GM12878 (cell line): ENCODE measurements at regions not wholly inside any gene's neighbourhood (a gene's known extent, or its start where the extent isn't known, plus 50 kb on each side); places are given as distances from the start of the nearest gene placed in this dataset.

Source experiments
- ATAC-seq: fragments of 200-7000 bp; cut with Tn5 transposase; 3 replicates; pipeline ENCODE4 v1.9.1; 2020; ENCODE audit warnings: mild to moderate bottlenecking, moderate library complexity
- BruUV-seq: library from RNA; stranded (reverse); fragments of 400-500 nt; replicated peaks from 2 replicates; lab custom pipeline; 2021; lab: Mats Ljungman, UMichigan
- CTCF ChIA-PET: fragments of 300-600 bp; sonication (Branson Sonifier 250); formaldehyde crosslinking; extraction: SDS; loops from one replicate; lab custom pipeline; 2021; ENCODE audit warnings: inconsistent platforms; lab: Yijun Ruan, JAX
- POLR2A ChIA-PET: fragments of 350-600 bp; formaldehyde crosslinking; extraction: SDS; loops from one replicate; lab custom pipeline; 2021; ENCODE audit warnings: inconsistent platforms; lab: Charles Lee
- RAD21 ChIA-PET: fragments of 300-600 bp; sonication (Branson Sonifier 250); formaldehyde crosslinking; loops from one replicate; lab custom pipeline; 2023; ENCODE audit warnings: antibody characterized with exemption; ENCODE audit not compliant: unreplicated experiment; lab: Charles Lee
- SMC1A ChIA-PET: fragments of 300-600 bp; sonication (Branson Sonifier 250); formaldehyde crosslinking; loops from one replicate; lab custom pipeline; 2023; ENCODE audit not compliant: unreplicated experiment, uncharacterized antibody; lab: Charles Lee
- DNase-seq: peaks from one replicate; pipeline ENCODE4 v3.0.0-alpha.2; 2011; ENCODE audit warnings: low read depth, low spot score
- FAIRE-seq: peaks from 3 replicates; lab custom pipeline; 2011; peaks lifted over from hg19 to GRCh38; lab: Jason Lieb, UNC
- H2AFZ ChIP-seq: 2 replicates; pipeline ENCODE4 v1.6.0; 2011; ENCODE audit warnings: low read depth, low read length, control low read depth; ENCODE audit not compliant: control insufficient read depth
- H3K27ac ChIP-seq: 2 replicates; pipeline ENCODE4 v1.5.1; 2011; ENCODE audit warnings: control low read depth; ENCODE audit not compliant: control insufficient read depth, insufficient read depth
- H3K27me3 ChIP-seq, 2 experiments: replicated peaks in 1 of 2; 2 replicates each; pipeline versions ENCODE4 v1.6.0 to v1.6.1; 2011; ENCODE audit warnings: low read length in 1 of 2; ENCODE audit not compliant: control insufficient read depth in 2 of 2, insufficient read depth in 2 of 2
- H3K36me3 ChIP-seq, 2 experiments: 2 replicates each; pipeline ENCODE4 v1.5.1; 2011; ENCODE audit warnings: low read length in 1 of 2; ENCODE audit not compliant: control insufficient read depth in 2 of 2, insufficient read depth in 2 of 2
- H3K4me1 ChIP-seq: 2 replicates; pipeline ENCODE4 v1.6.1; 2011; ENCODE audit warnings: mild to moderate bottlenecking, low read length, moderate library complexity, mixed read lengths; ENCODE audit not compliant: control insufficient read depth, insufficient read depth
- H3K4me2 ChIP-seq: 2 replicates; pipeline ENCODE4 v1.6.0; 2011; ENCODE audit warnings: control low read depth; ENCODE audit not compliant: control insufficient read depth, insufficient read depth
- H3K4me3 ChIP-seq: fragments of 200-600 bp; sonication (generic); 2 replicates; pipeline ENCODE4 v1.5.1; 2016
- H3K79me2 ChIP-seq: 2 replicates; pipeline ENCODE4 v1.6.0; 2011; ENCODE audit warnings: low read length; ENCODE audit not compliant: control insufficient read depth, insufficient read depth
- H3K9ac ChIP-seq: 2 replicates; pipeline ENCODE4 v1.8.0; 2011; ENCODE audit warnings: low read length, control low read depth, mixed read lengths; ENCODE audit not compliant: control insufficient read depth, insufficient read depth
- H3K9me3 ChIP-seq: replicated peaks from 3 replicates; pipeline ENCODE4 v1.5.1; 2011; ENCODE audit warnings: mild to moderate bottlenecking, low read length; ENCODE audit not compliant: control insufficient read depth, insufficient read depth
- H4K20me1 ChIP-seq: 2 replicates; pipeline ENCODE4 v1.6.0; 2011; ENCODE audit not compliant: control insufficient read depth, insufficient read depth
- CHD1 ChIP-seq: IDR thresholded peaks from 2 replicates; pipeline ENCODE4 v1.6.1; 2012; ENCODE audit warnings: low read depth, low read length, improper control_type of control experiment
- CHD2 ChIP-seq: IDR thresholded peaks from 2 replicates; pipeline ENCODE4 v1.6.1; 2011; ENCODE audit warnings: low read depth, low read length, improper control_type of control experiment, borderline replicate concordance
- GATAD2B ChIP-seq: fragments of 450-650 bp; conservative IDR thresholded peaks from 2 replicates; pipeline ENCODE4 v1.6.1; 2017; ENCODE audit warnings: low read depth, mild to moderate bottlenecking, moderate library complexity
- HDGF ChIP-seq: fragments of 450-650 bp; IDR thresholded peaks from 2 replicates; pipeline ENCODE4 v1.6.1; 2016; ENCODE audit warnings: antibody characterized with exemption
- MTA2 ChIP-seq: fragments of 450-650 bp; IDR thresholded peaks from 2 replicates; pipeline ENCODE4 v1.6.1; 2016; ENCODE audit warnings: low read depth, mild to moderate bottlenecking, moderate library complexity
- SP1 ChIP-seq: IDR thresholded peaks from one replicate; pipeline ENCODE4 v1.6.1; 2011; ENCODE audit warnings: low read depth, low read length
- YY1 ChIP-seq: IDR thresholded peaks from 2 replicates; pipeline ENCODE4 v1.6.1; 2011; ENCODE audit warnings: low read depth, mild to moderate bottlenecking, low read length
- ZBED1 ChIP-seq: IDR thresholded peaks from 2 replicates; pipeline ENCODE4 v1.6.1; 2016; ENCODE audit warnings: borderline replicate concordance
- ZNF24 ChIP-seq: fragments of 450-650 bp; IDR thresholded peaks from 2 replicates; pipeline ENCODE4 v1.6.1; 2017; ENCODE audit warnings: antibody characterized with exemption, mild to moderate bottlenecking
- ZNF622 ChIP-seq: fragments of 450-650 bp; IDR thresholded peaks from 2 replicates; pipeline ENCODE4 v1.6.1; 2017; ENCODE audit warnings: mild to moderate bottlenecking, inconsistent platforms
- WGBS: methylation state at CpG from one replicate; pipeline ENCODE4 v1.1.6; 2016; ENCODE audit warnings: low lambda C conversion rate; ENCODE audit not compliant: insufficient replicate concordance, insufficient coverage; ENCODE audit errors: missing lambda C conversion rate; 5-methylcytosine and 5-hydroxymethylcytosine counted together
- in situ Hi-C: fragments of 300-500 bp; cut with MboI; formaldehyde crosslinking; loops from 9 replicates; pipeline ENCODE4 v1.14.3; 2018; ENCODE audit warnings: mixed read lengths
- intact Hi-C: fragments of 100-400 bp; cut with micrococcal nuclease; formaldehyde crosslinking; loops from one replicate; pipeline ENCODE4 v1.14.2; 2022; ENCODE audit not compliant: unreplicated experiment
- TF ChIP-seq, protein P1 (sequence below): fragments of 450-650 bp; formaldehyde crosslinking; IDR thresholded peaks from 2 replicates; pipeline ENCODE4 v1.4.0; 2022; ENCODE audit warnings: mild to moderate bottlenecking, moderate library complexity
- TF ChIP-seq, protein P2 (sequence below): IDR thresholded peaks from 2 replicates; pipeline ENCODE4 v1.6.1; 2011; ENCODE audit warnings: low read depth, low read length, improper control_type of control experiment, borderline replicate concordance
- TF ChIP-seq, protein P3 (sequence below): fragments of 450-650 bp; IDR thresholded peaks from 2 replicates; pipeline ENCODE4 v1.6.1; 2016; ENCODE audit warnings: mild to moderate bottlenecking

DNA sequence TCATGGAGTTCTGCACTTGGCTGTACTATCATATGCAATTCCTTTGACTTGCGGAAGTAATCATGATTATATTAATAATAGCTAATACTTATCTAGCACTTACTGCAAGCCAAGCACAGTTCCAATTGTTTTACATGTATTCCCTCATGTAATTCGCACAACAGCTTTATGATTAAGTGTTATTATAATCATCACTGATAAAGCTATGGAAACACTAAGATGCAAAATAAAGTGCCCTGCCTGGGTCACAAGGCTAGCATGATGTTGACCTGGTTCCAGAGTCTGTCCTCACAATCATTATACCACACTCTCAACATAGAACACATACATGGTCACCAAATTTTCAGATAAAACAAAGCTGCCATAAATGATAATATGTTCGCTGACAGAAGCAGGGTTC, 234.6 kb downstream of the FMR1NB start:
- POLR2A ChIA-PET, result no interaction called here
- no peak for ATAC-seq
- H2AFZ ChIP-seq, result no peak overlapping the region
- no TSS peak for BruUV-seq
- no peaks in the 10 kb centered on the region for H3K36me3 ChIP-seq
- TF ChIP-seq, protein P1, sequence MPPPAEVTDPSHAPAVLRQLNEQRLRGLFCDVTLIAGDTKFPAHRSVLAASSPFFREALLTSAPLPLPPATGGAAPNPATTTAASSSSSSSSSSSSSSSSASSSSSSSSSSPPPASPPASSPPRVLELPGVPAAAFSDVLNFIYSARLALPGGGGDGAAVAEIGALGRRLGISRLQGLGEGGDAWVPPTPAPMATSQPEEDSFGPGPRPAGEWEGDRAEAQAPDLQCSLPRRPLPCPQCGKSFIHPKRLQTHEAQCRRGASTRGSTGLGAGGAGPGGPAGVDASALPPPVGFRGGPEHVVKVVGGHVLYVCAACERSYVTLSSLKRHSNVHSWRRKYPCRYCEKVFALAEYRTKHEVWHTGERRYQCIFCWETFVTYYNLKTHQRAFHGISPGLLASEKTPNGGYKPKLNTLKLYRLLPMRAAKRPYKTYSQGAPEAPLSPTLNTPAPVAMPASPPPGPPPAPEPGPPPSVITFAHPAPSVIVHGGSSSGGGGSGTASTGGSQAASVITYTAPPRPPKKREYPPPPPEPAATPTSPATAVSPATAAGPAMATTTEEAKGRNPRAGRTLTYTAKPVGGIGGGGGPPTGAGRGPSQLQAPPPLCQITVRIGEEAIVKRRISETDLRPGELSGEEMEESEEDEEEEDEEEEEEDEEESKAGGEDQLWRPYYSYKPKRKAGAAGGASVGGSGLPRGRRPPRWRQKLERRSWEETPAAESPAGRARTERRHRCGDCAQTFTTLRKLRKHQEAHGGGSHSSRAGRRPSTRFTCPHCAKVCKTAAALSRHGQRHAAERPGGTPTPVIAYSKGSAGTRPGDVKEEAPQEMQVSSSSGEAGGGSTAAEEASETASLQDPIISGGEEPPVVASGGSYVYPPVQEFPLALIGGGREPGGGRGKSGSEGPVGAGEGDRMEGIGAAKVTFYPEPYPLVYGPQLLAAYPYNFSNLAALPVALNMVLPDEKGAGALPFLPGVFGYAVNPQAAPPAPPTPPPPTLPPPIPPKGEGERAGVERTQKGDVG, result no peak
- TF ChIP-seq ZBED1, result no peak
- intact Hi-C loops (no loop called here), in situ Hi-C loops (no loop called here)
- H3K9ac ChIP-seq, result no peak overlapping the region
- no peak overlapping the region for H3K4me2 ChIP-seq
- SMC1A ChIA-PET, result no interaction called here
- WGBS, result 17% methylated on average over 3 of the region's 3 CpGs
- no peak for DNase-seq
- H3K4me1 ChIP-seq, result no peaks in the 10 kb centered on the region
- H3K79me2 ChIP-seq, result no peaks in the 10 kb centered on the region
- RAD21 ChIA-PET, result no interaction called here
- H3K4me3 ChIP-seq, result no peak overlapping the region
- no peaks in the 10 kb centered on the region for H3K9me3 ChIP-seq
- CTCF ChIA-PET, result no interaction called here
- no peak for FAIRE-seq
- H3K27me3 ChIP-seq, result no peaks in the 10 kb centered on the region
- H4K20me1 ChIP-seq, result no peaks in the 10 kb centered on the region
- no peak overlapping the region for H3K27ac ChIP-seq

DNA sequence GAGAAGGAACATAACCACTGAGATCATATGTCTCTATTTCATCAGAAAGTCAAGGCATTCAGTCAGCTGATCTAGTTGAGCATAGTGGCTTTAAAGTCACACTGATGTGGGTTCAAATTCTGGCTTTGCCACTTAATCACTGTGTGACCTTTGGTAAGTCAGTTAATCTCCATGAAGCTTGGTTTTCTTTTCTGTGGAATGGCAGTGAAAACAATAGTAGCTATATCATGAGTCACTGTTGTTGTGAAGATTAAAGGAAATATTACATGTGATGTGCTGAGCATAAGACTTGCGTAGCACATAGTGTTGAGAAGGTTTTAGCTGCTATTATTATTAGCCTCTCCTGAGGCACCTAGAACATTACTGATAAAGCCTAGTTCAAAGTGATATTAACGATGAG, 242.2 kb downstream of the FMR1NB start:
- CTCF ChIA-PET, result no interaction called here
- TF ChIP-seq CHD1 (no peak), MTA2 (no peak), ZNF622 (no peak), HDGF (no peak), SP1 (no peak), CHD2 (no peak), YY1 (no peak), GATAD2B (no peak), ZNF24 (no peak)
- TF ChIP-seq, protein P2, sequence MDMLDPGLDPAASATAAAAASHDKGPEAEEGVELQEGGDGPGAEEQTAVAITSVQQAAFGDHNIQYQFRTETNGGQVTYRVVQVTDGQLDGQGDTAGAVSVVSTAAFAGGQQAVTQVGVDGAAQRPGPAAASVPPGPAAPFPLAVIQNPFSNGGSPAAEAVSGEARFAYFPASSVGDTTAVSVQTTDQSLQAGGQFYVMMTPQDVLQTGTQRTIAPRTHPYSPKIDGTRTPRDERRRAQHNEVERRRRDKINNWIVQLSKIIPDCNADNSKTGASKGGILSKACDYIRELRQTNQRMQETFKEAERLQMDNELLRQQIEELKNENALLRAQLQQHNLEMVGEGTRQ, result no peak
- TF ChIP-seq, protein P3, sequence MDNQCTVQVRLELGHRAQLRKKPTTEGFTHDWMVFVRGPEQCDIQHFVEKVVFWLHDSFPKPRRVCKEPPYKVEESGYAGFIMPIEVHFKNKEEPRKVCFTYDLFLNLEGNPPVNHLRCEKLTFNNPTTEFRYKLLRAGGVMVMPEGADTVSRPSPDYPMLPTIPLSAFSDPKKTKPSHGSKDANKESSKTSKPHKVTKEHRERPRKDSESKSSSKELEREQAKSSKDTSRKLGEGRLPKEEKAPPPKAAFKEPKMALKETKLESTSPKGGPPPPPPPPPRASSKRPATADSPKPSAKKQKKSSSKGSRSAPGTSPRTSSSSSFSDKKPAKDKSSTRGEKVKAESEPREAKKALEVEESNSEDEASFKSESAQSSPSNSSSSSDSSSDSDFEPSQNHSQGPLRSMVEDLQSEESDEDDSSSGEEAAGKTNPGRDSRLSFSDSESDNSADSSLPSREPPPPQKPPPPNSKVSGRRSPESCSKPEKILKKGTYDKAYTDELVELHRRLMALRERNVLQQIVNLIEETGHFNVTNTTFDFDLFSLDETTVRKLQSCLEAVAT, result no peak

More for the DNA sequence above, 242.2 kb downstream of the FMR1NB start:
- ChIA-PET POLR2A (no interaction called here), RAD21 (no interaction called here), SMC1A (interaction anchor here (0.6 kb wide), 1 partner anchor 1317 kb away, joined by 3 read pairs; no protein-coding TSS in a partner anchor)
- DNase-seq (no peak), ATAC-seq (no peak), FAIRE-seq (no peak)
- no peak overlapping the region for H3K4me3 ChIP-seq
- in situ Hi-C loops, result no loop called here
- no peak overlapping the region for H2AFZ ChIP-seq
- no peak overlapping the region for H3K27ac ChIP-seq
- no peaks in the 10 kb centered on the region for H3K36me3 ChIP-seq
- H3K4me2 ChIP-seq, result no peak overlapping the region
- intact Hi-C loops, result no loop called here
- no TSS peak for BruUV-seq
- no peaks in the 10 kb centered on the region for H3K79me2 ChIP-seq
- WGBS, result 40% methylated on average over 2 of the region's 2 CpGs
- no peak overlapping the region for H3K9ac ChIP-seq
- no peaks in the 10 kb centered on the region for H3K4me1 ChIP-seq
- H3K27me3 ChIP-seq, result no peaks in the 10 kb centered on the region
- H3K9me3 ChIP-seq, result no peaks in the 10 kb centered on the region
- no peaks in the 10 kb centered on the region for H4K20me1 ChIP-seq
